H1 (cell line): ENCODE measurements at regions not wholly inside any gene's neighbourhood (a gene's known extent, or its start where the extent isn't known, plus 50 kb on each side); places are given as distances from the start of the nearest gene placed in this dataset.

ENCODE experiments used
- CTCF ChIA-PET: fragments of 300-600 bp; sonication (Branson Sonifier 250); formaldehyde crosslinking; loops from one replicate; lab custom pipeline; 2021; ENCODE audit not compliant: partially characterized antibody; lab: Charles Lee
- POLR2A ChIA-PET: fragments of 300-600 bp; sonication (Branson Sonifier 250); formaldehyde crosslinking; loops from one replicate; lab custom pipeline; 2021; ENCODE audit warnings: inconsistent platforms; ENCODE audit not compliant: partially characterized antibody; lab: Charles Lee
- DNase-seq, 2 experiments: peaks; one replicate each; pipeline versions ENCODE4 v3.0.0 to v3.0.0-alpha.2; 2010 to 2022; ENCODE audit warnings: low spot score in 2 of 2, low read depth in 1 of 2, mixed read lengths in 1 of 2
- FAIRE-seq: peaks from 2 replicates; lab custom pipeline; 2011; peaks lifted over from hg19 to GRCh38; lab: Jason Lieb, UNC
- H2AFZ ChIP-seq: 2 replicates; pipeline ENCODE4 v1.8.1; 2012; ENCODE audit warnings: low read length, inconsistent platforms
- H2AK5ac ChIP-seq: 2 replicates; pipeline ENCODE4 v1.6.1; 2013; ENCODE audit warnings: low read depth, low read length
- H2BK120ac ChIP-seq: replicated peaks from 2 replicates; pipeline ENCODE3; 2013; ENCODE audit warnings: low read depth, low read length, inconsistent platforms
- H2BK12ac ChIP-seq: 2 replicates; pipeline ENCODE4 v1.6.1; 2013; ENCODE audit warnings: low read depth, low read length
- H2BK15ac ChIP-seq: 2 replicates; pipeline ENCODE4 v1.6.1; 2013; ENCODE audit warnings: low read length
- H2BK20ac ChIP-seq: 2 replicates; pipeline ENCODE4 v1.6.1; 2013; ENCODE audit warnings: low read length
- H2BK5ac ChIP-seq: 2 replicates; pipeline ENCODE4 v1.6.1; 2013; ENCODE audit warnings: low read depth, low read length
- H3K14ac ChIP-seq: 2 replicates; pipeline ENCODE4 v1.6.1; 2013; ENCODE audit warnings: inconsistent platforms; ENCODE audit not compliant: insufficient read length
- H3K18ac ChIP-seq: 2 replicates; pipeline ENCODE4 v1.6.1; 2013; ENCODE audit warnings: low read length; ENCODE audit errors: extremely low read depth
- H3K23ac ChIP-seq: 2 replicates; pipeline ENCODE4 v1.6.1; 2013; ENCODE audit warnings: inconsistent platforms; ENCODE audit not compliant: insufficient read length
- H3K23me2 ChIP-seq: 2 replicates; pipeline ENCODE4 v1.6.1; 2013; ENCODE audit warnings: low read depth, low read length
- H3K27ac ChIP-seq: 2 replicates; pipeline ENCODE4 v1.6.1; 2011; ENCODE audit warnings: low read depth, low read length, inconsistent platforms
- H3K27me3 ChIP-seq, 4 experiments: replicated peaks in 1 of 4; 1 replicate in 1 of 4; 2 replicates in 3 of 4; pipeline versions ENCODE4 v1.6.1 to v1.8.1; 2011 to 2013; ENCODE audit warnings: low read length in 3 of 4, mild to moderate bottlenecking in 3 of 4, inconsistent platforms in 2 of 4, mixed read lengths in 2 of 4, moderate library complexity in 1 of 4; ENCODE audit not compliant: control insufficient read depth in 3 of 4, insufficient read depth in 3 of 4; ENCODE audit errors: extremely low read depth in 1 of 4
- H3K36me3 ChIP-seq, 4 experiments: 2 replicates each; pipeline versions ENCODE4 v1.6.1 to v1.8.1; 2011 to 2013; ENCODE audit warnings: mild to moderate bottlenecking in 4 of 4, low read length in 3 of 4, moderate library complexity in 2 of 4, control low read depth in 1 of 4, inconsistent platforms in 1 of 4; ENCODE audit not compliant: insufficient read depth in 4 of 4, control insufficient read depth in 2 of 4
- H3K4ac ChIP-seq: replicated peaks from 2 replicates; pipeline ENCODE3; 2013; ENCODE audit warnings: low read length, low read depth, mixed read lengths, inconsistent platforms; ENCODE audit not compliant: insufficient read length
- H3K4me1 ChIP-seq, 4 experiments: replicated peaks in 1 of 4; 1 replicate in 1 of 4; 2 replicates in 3 of 4; pipeline versions ENCODE4 v1.6.1 to v1.8.1; 2011 to 2013; ENCODE audit warnings: low read length in 3 of 4, inconsistent platforms in 2 of 4, mixed read lengths in 1 of 4; ENCODE audit not compliant: insufficient read depth in 4 of 4, control insufficient read depth in 3 of 4
- H3K4me2 ChIP-seq, 2 experiments: 2 replicates each; pipeline versions ENCODE4 v1.6.1 to v1.8.1; 2011 to 2013; ENCODE audit warnings: low read depth in 2 of 2, low read length in 2 of 2, control low read depth in 1 of 2, inconsistent platforms in 1 of 2, mild to moderate bottlenecking in 1 of 2; ENCODE audit not compliant: insufficient read depth in 1 of 2
- H3K4me3 ChIP-seq, 4 experiments: fragments of 200-600, 300-600 bp in 1 of 4; sonication (generic), shearing (Covaris generic), sonication (Bioruptor Twin) in 1 of 4; 2 replicates each; pipeline versions ENCODE4 v1.5.1 to v1.8.1; 2011 to 2016; ENCODE audit warnings: low read length in 4 of 4, low read depth in 3 of 4, control low read depth in 2 of 4, inconsistent platforms in 2 of 4, mild to moderate bottlenecking in 2 of 4, mixed read lengths in 1 of 4, moderate library complexity in 1 of 4; ENCODE audit not compliant: insufficient read depth in 2 of 4; ENCODE audit errors: extremely low read depth in 1 of 4
- H3K56ac ChIP-seq: replicated peaks from 2 replicates; pipeline ENCODE3; 2013; ENCODE audit warnings: low read depth, mild to moderate bottlenecking, mixed read lengths, low read length, inconsistent platforms; ENCODE audit not compliant: insufficient read length
- H3K79me1 ChIP-seq: 2 replicates; pipeline ENCODE4 v1.6.1; 2013; ENCODE audit warnings: low read depth, low read length, control low read depth
- H3K79me2 ChIP-seq, 2 experiments: 2 replicates each; pipeline versions ENCODE4 v1.6.1 to v1.8.1; 2012 to 2013; ENCODE audit warnings: low read length in 2 of 2, mild to moderate bottlenecking in 2 of 2, inconsistent platforms in 1 of 2; ENCODE audit not compliant: insufficient read depth in 2 of 2, control insufficient read depth in 1 of 2
- H3K9ac ChIP-seq, 4 experiments: replicated peaks in 1 of 4; 1 replicate in 1 of 4; 2 replicates in 3 of 4; pipeline versions ENCODE4 v1.6.1 to v1.8.1; 2011 to 2013; ENCODE audit warnings: low read depth in 3 of 4, low read length in 3 of 4, control low read depth in 2 of 4, mild to moderate bottlenecking in 2 of 4, moderate library complexity in 2 of 4, inconsistent platforms in 1 of 4; ENCODE audit errors: extremely low read depth in 1 of 4
- H3K9me3 ChIP-seq, 2 experiments: 2 replicates each; pipeline versions ENCODE4 v1.6.1 to v1.8.1; 2012 to 2013; ENCODE audit warnings: mild to moderate bottlenecking in 2 of 2, moderate library complexity in 2 of 2, control low read depth in 1 of 2, inconsistent platforms in 1 of 2, low read depth in 1 of 2, low read length in 1 of 2, mixed read lengths in 1 of 2; ENCODE audit not compliant: insufficient read depth in 2 of 2
- H4K20me1 ChIP-seq, 2 experiments: replicated peaks in 1 of 2; 2 replicates each; pipeline versions ENCODE3 to v1.8.1; 2011 to 2013; ENCODE audit warnings: inconsistent platforms in 2 of 2, low read length in 2 of 2, mild to moderate bottlenecking in 1 of 2; ENCODE audit not compliant: insufficient read depth in 2 of 2, control insufficient read depth in 1 of 2
- H4K5ac ChIP-seq: 2 replicates; pipeline ENCODE4 v1.6.1; 2013; ENCODE audit warnings: low read length, low read depth, mixed read lengths, inconsistent platforms; ENCODE audit not compliant: insufficient read length
- H4K8ac ChIP-seq: 2 replicates; pipeline ENCODE4 v1.8.0; 2013; ENCODE audit warnings: mild to moderate bottlenecking, moderate library complexity, low read length, inconsistent platforms; ENCODE audit not compliant: insufficient read depth; ENCODE audit errors: extremely low read depth
- H4K91ac ChIP-seq: replicated peaks from 2 replicates; pipeline ENCODE3; 2013; ENCODE audit warnings: low read length, mixed read lengths, inconsistent platforms; ENCODE audit not compliant: insufficient read length
- CHD1 ChIP-seq: IDR thresholded peaks from 2 replicates; pipeline ENCODE4 v1.6.1; 2012; ENCODE audit warnings: low read depth, low read length, improper control_type of control experiment
- EGR1 ChIP-seq: IDR thresholded peaks from 2 replicates; pipeline ENCODE4 v1.6.1; 2011; ENCODE audit warnings: low read depth, low read length, borderline replicate concordance
- EP300 ChIP-seq, 2 experiments: IDR thresholded peaks; 1 replicate in 1 of 2; 2 replicates in 1 of 2; pipeline ENCODE4 v1.6.1; 2011 to 2012; ENCODE audit warnings: low read depth in 2 of 2, low read length in 2 of 2, mild to moderate bottlenecking in 2 of 2, borderline replicate concordance in 1 of 2, inconsistent platforms in 1 of 2, moderate library complexity in 1 of 2
- FOSL1 ChIP-seq: IDR thresholded peaks from 2 replicates; pipeline ENCODE4 v1.6.1; 2011; ENCODE audit warnings: mild to moderate bottlenecking, low read depth, low read length, moderate library complexity; ENCODE audit not compliant: insufficient read depth
- JUN ChIP-seq: IDR thresholded peaks from 2 replicates; pipeline ENCODE4 v1.6.1; 2011; ENCODE audit warnings: low read depth, mild to moderate bottlenecking, improper control_type of control experiment, low read length
- PHF8 ChIP-seq: fragments of 200-600 bp; sonication (generic); conservative IDR thresholded peaks from 2 replicates; pipeline ENCODE4 v1.7.1; 2012; ENCODE audit warnings: low read depth, mild to moderate bottlenecking, inconsistent platforms, low read length, moderate library complexity
- SAP30 ChIP-seq: fragments of 300-600 bp; sonication (generic); IDR thresholded peaks from 2 replicates; pipeline ENCODE4 v1.7.1; 2012; ENCODE audit warnings: low read length, moderate library complexity, mild to moderate bottlenecking, inconsistent platforms; ENCODE audit not compliant: insufficient read depth, insufficient replicate concordance
- SIRT6 ChIP-seq: IDR thresholded peaks from one replicate; pipeline ENCODE4 v1.7.1; 2012; ENCODE audit warnings: low read length, inconsistent platforms
- TEAD4 ChIP-seq: IDR thresholded peaks from 2 replicates; pipeline ENCODE4 v1.6.1; 2012; ENCODE audit warnings: low read depth, low read length, inconsistent platforms, mixed read lengths
- WGBS, 2 experiments: shearing (Covaris generic) in 1 of 2; methylation state at CpG; one replicate each; pipeline versions ENCODE4 v1.1.6 to v1.1.7; 2013 to 2015; ENCODE audit warnings: low lambda C conversion rate in 2 of 2, mixed read lengths in 2 of 2, inconsistent platforms in 1 of 2, low coverage in 1 of 2, missing lambda C conversion rate in 1 of 2; ENCODE audit not compliant: insufficient replicate concordance in 2 of 2, insufficient coverage in 1 of 2, insufficient read length in 1 of 2; ENCODE audit errors: extremely low coverage in 1 of 2, missing lambda C conversion rate in 1 of 2; 5-methylcytosine and 5-hydroxymethylcytosine counted together
- TF ChIP-seq, protein P1 (sequence below): IDR thresholded peaks from 2 replicates; pipeline ENCODE4 v1.6.1; 2012; ENCODE audit warnings: low read length, inconsistent platforms

- Histone ChIP-seq H2BK20ac (peak overlapping the region; percentile 41; the same call in 1 of the 2 replicates), H3K23me2 (no peaks in the 10 kb centered on the region), H3K23ac (no peak overlapping the region), H3K27me3 (peaks cover 0 to 18% (median 14%) of the 10 kb centered on the region in 4 experiments; a peak in 6 of 7 replicates), H4K8ac (no peak overlapping the region), H4K5ac (no peak overlapping the region), H3K79me1 (no peaks in the 10 kb centered on the region), H2AFZ (no peak overlapping the region), H2BK12ac (no peak overlapping the region), H3K9ac (no peak overlapping the region), H2BK5ac (no peak overlapping the region), H3K4me3 (no peak overlapping the region), H4K20me1 (no peaks in the 10 kb centered on the region), H3K4me2 (no peak overlapping the region), H3K9me3 (no peaks in the 10 kb centered on the region), H3K18ac (no peak overlapping the region), H3K27ac (no peak overlapping the region), H3K14ac (no peak overlapping the region), H3K36me3 (no peaks in the 10 kb centered on the region; a peak in 1 of 8 replicates), H3K56ac (no peak overlapping the region), H2BK120ac (no peak overlapping the region), H3K79me2 (no peaks in the 10 kb centered on the region), H3K4me1 (peaks cover 2 to 15% (median 9%) of the 10 kb centered on the region in 4 experiments), H3K4ac (no peak overlapping the region), H2BK15ac (no peak overlapping the region), H4K91ac (no peak overlapping the region), H2AK5ac (no peak overlapping the region)
- no peak for DNase-seq
- WGBS, 2 experiments, result 81% methylated on average over 13 of the region's 13 CpGs; no CpG with 5 or more reads in 1 of the 2 experiments
- FAIRE-seq, result no peak
- ChIA-PET CTCF (interaction anchor here (0.8 to 1.4 kb wide), 4 partner anchors 14 to 918 kb away, joined by 3 to 9 read pairs (median 3); no protein-coding TSS in a partner anchor), POLR2A (no interaction called here)
- TF ChIP-seq, protein P1, sequence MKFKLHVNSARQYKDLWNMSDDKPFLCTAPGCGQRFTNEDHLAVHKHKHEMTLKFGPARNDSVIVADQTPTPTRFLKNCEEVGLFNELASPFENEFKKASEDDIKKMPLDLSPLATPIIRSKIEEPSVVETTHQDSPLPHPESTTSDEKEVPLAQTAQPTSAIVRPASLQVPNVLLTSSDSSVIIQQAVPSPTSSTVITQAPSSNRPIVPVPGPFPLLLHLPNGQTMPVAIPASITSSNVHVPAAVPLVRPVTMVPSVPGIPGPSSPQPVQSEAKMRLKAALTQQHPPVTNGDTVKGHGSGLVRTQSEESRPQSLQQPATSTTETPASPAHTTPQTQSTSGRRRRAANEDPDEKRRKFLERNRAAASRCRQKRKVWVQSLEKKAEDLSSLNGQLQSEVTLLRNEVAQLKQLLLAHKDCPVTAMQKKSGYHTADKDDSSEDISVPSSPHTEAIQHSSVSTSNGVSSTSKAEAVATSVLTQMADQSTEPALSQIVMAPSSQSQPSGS, result no peak
- TF ChIP-seq JUN (no peak), EGR1 (no peak), CHD1 (no peak), FOSL1 (no peak), SIRT6 (no peak), EP300 (IDR thresholded peaks at IDR 0.05; ENCODE audit: borderline replicate concordance in 1 of 2, low read depth in 2 of 2, low read length in 2 of 2) (no peak), PHF8 (no peak), SAP30 (no peak), TEAD4 (no peak)
Observed at GRCh38 chr14:100669468-100669867, 57.2 kb upstream of the DLK1 start.
